ENCODE measurements at regions not wholly inside any gene's neighbourhood (a gene's known extent, or its start where the extent isn't known, plus 50 kb on each side); places are given as distances from the start of the nearest gene placed in this dataset.

DNA sequence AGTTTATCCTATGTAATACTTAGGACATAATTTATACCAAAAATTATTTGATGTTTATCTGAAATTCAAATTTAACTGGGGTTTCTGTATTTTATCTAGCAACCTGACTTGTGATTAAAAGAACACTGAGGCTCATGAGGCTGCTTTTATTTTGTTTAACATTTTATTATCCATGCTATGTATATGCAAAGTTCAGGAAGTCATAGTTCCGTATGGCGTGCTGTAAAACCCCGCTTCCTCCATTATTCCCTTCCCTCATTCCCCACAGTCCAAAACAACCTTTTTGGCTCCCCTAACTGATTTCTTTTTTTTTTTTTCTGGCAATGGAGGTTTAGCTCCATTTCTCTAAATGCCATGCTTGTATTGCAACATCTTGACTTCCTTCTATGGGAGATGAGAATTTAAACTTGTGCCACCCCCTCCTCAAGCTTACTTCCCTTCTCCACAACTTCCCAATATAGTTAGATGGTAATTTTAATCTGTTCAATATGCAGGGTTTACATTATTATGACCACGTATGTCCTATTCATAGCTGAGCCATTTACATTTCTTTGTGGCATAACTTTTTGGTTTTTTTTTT is 138.0 kb upstream of the DNAH14 start:
- TF ChIP-seq POLR2A (IDR thresholded peaks at IDR 0.05) (no peak), POLR2AphosphoS5 (IDR thresholded peaks at IDR 0.05) (no peak)
- TF ChIP-seq, protein P1, sequence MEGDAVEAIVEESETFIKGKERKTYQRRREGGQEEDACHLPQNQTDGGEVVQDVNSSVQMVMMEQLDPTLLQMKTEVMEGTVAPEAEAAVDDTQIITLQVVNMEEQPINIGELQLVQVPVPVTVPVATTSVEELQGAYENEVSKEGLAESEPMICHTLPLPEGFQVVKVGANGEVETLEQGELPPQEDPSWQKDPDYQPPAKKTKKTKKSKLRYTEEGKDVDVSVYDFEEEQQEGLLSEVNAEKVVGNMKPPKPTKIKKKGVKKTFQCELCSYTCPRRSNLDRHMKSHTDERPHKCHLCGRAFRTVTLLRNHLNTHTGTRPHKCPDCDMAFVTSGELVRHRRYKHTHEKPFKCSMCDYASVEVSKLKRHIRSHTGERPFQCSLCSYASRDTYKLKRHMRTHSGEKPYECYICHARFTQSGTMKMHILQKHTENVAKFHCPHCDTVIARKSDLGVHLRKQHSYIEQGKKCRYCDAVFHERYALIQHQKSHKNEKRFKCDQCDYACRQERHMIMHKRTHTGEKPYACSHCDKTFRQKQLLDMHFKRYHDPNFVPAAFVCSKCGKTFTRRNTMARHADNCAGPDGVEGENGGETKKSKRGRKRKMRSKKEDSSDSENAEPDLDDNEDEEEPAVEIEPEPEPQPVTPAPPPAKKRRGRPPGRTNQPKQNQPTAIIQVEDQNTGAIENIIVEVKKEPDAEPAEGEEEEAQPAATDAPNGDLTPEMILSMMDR (IDR thresholded peaks at IDR 0.05), result no peak

All from upper lobe of left lung (tissue), 4 donors.